SK-N-SH (cell line): ENCODE measurements at regions not wholly inside any gene's neighbourhood (a gene's known extent, or its start where the extent isn't known, plus 50 kb on each side); places are given as distances from the start of the nearest gene placed in this dataset.

Source experiments
- CTCF ChIA-PET: fragments of 300-600, 350-600 bp; formaldehyde crosslinking; extraction: SDS; loops from one replicate; lab custom pipeline; 2021; lab: Yijun Ruan, JAX
- POLR2A ChIA-PET: fragments of 350-600 bp; sonication (Branson Sonifier 250); formaldehyde crosslinking; extraction: SDS; loops from one replicate; lab custom pipeline; 2020; ENCODE audit warnings: antibody characterized with exemption, inconsistent platforms; lab: Yijun Ruan, JAX
- DNase-seq: peaks from one replicate; pipeline ENCODE4 v3.0.0; 2012
- H2AFZ ChIP-seq: fragments of 200-600 bp; sonication (generic); 2 replicates; pipeline ENCODE4 v1.8.1; 2016; ENCODE audit warnings: antibody characterized with exemption, mild to moderate bottlenecking, low read depth
- H3F3A ChIP-seq: fragments of 200-600 bp; sonication (generic); replicated peaks from 2 replicates; pipeline ENCODE3; 2016; ENCODE audit warnings: antibody characterized with exemption, mild to moderate bottlenecking; ENCODE audit not compliant: insufficient read depth
- H3K27ac ChIP-seq, 2 experiments: fragments of 200-500 bp in 1 of 2; fragments of 200-600 bp in 1 of 2; sonication (Bioruptor generic) in 1 of 2; sonication (generic), shearing (Covaris generic) in 1 of 2; 2 replicates each; pipeline versions ENCODE4 v1.5.1 to v1.6.1; 2014 to 2016; ENCODE audit warnings: low read depth in 2 of 2, inconsistent platforms in 1 of 2, low read length in 1 of 2, mild to moderate bottlenecking in 1 of 2, mixed read lengths in 1 of 2
- H3K27me3 ChIP-seq: fragments of 200-600 bp; sonication (generic), shearing (Covaris generic); 2 replicates; pipeline ENCODE4 v1.6.1; 2016; ENCODE audit warnings: mixed run types; ENCODE audit not compliant: insufficient read depth
- H3K36me3 ChIP-seq, 2 experiments: fragments of 200-500 bp in 1 of 2; fragments of 200-600 bp in 1 of 2; sonication (Bioruptor generic) in 1 of 2; sonication (generic) in 1 of 2; replicated peaks in 1 of 2; 2 replicates each; pipeline versions ENCODE3 to v1.5.1; 2014 to 2016; ENCODE audit warnings: low read length in 1 of 2, mild to moderate bottlenecking in 1 of 2; ENCODE audit not compliant: insufficient read depth in 2 of 2, control insufficient read depth in 1 of 2
- H3K4me1 ChIP-seq, 2 experiments: fragments of 200-500 bp in 1 of 2; fragments of 200-600 bp in 1 of 2; sonication (Bioruptor generic) in 1 of 2; sonication (generic), shearing (Covaris generic) in 1 of 2; 2 replicates each; pipeline versions ENCODE4 v1.5.1 to v1.6.1; 2014 to 2016; ENCODE audit warnings: low read depth in 1 of 2, low read length in 1 of 2, mixed run types in 1 of 2; ENCODE audit not compliant: insufficient read depth in 2 of 2, control insufficient read depth in 1 of 2
- H3K4me2 ChIP-seq: fragments of 200-600 bp; sonication (generic), shearing (Covaris generic); 2 replicates; pipeline ENCODE4 v1.6.1; 2017; ENCODE audit warnings: mixed run types
- H3K4me3 ChIP-seq, 2 experiments: fragments of 200-500 bp in 1 of 2; fragments of 200-600 bp in 1 of 2; sonication (Bioruptor generic) in 1 of 2; sonication (generic), shearing (Covaris generic) in 1 of 2; 2 replicates each; pipeline versions ENCODE4 v1.5.1 to v1.8.1; 2014 to 2016; ENCODE audit warnings: low read depth in 2 of 2, inconsistent platforms in 1 of 2, low read length in 1 of 2, mild to moderate bottlenecking in 1 of 2, mixed read lengths in 1 of 2, moderate library complexity in 1 of 2
- H3K79me2 ChIP-seq: fragments of 200-600 bp; sonication (generic); 2 replicates; pipeline ENCODE4 v1.8.1; 2017; ENCODE audit warnings: mild to moderate bottlenecking; ENCODE audit not compliant: insufficient read depth
- H3K9ac ChIP-seq: fragments of 200-600 bp; sonication (generic); 2 replicates; pipeline ENCODE4 v1.6.1; 2017; ENCODE audit warnings: mixed run types
- H3K9me2 ChIP-seq: fragments of 200-600 bp; sonication (generic); 2 replicates; pipeline ENCODE4 v1.6.1; 2017; ENCODE audit warnings: mixed run types
- H3K9me3 ChIP-seq: fragments of 200-600 bp; sonication (generic); 2 replicates; pipeline ENCODE4 v1.6.1; 2017; ENCODE audit warnings: mixed run types, mild to moderate bottlenecking, moderate library complexity
- H4K20me1 ChIP-seq: fragments of 200-600 bp; sonication (generic); 2 replicates; pipeline ENCODE4 v1.6.1; 2017; ENCODE audit warnings: mild to moderate bottlenecking, mixed run types; ENCODE audit not compliant: insufficient read depth
- CHD2 ChIP-seq: fragments of 150-350 bp; IDR thresholded peaks from 2 replicates; pipeline ENCODE4 v1.6.1; 2018; ENCODE audit warnings: low read length; ENCODE audit not compliant: partially characterized antibody
- ELF1 ChIP-seq: IDR thresholded peaks from 2 replicates; pipeline ENCODE4 v1.4.0; 2012
- EP300 ChIP-seq, 2 experiments: IDR thresholded peaks; 2 replicates each; pipeline versions ENCODE4 v1.4.0 to v1.6.1; 2012; ENCODE audit warnings: borderline replicate concordance in 1 of 2, low read depth in 1 of 2, low read length in 1 of 2
- FOXJ3 ChIP-seq: sonication (generic); formaldehyde crosslinking; IDR thresholded peaks from 2 replicates; pipeline ENCODE4 v1.5.1; 2020; ENCODE audit warnings: mild to moderate bottlenecking, missing genetic modification reagents
- FOXM1 ChIP-seq: IDR thresholded peaks from 2 replicates; pipeline ENCODE4 v1.4.0; 2012; ENCODE audit warnings: low read depth, mild to moderate bottlenecking
- GATA2 ChIP-seq: sonication (generic); formaldehyde crosslinking; IDR thresholded peaks from 2 replicates; pipeline ENCODE4 v1.5.0; 2020; ENCODE audit warnings: mild to moderate bottlenecking, missing genetic modification reagents
- JUND ChIP-seq: IDR thresholded peaks from 2 replicates; pipeline ENCODE4 v1.4.0; 2012
- MEF2A ChIP-seq: IDR thresholded peaks from 2 replicates; pipeline ENCODE4 v1.4.0; 2012; ENCODE audit warnings: low read depth, borderline replicate concordance
- MXI1 ChIP-seq: IDR thresholded peaks from 2 replicates; pipeline ENCODE4 v1.6.1; 2012; ENCODE audit warnings: mild to moderate bottlenecking, low read depth, low read length, improper control_type of control experiment
- NFIC ChIP-seq: IDR thresholded peaks from 2 replicates; pipeline ENCODE4 v1.4.0; 2012; ENCODE audit warnings: borderline replicate concordance
- NRF1 ChIP-seq: IDR thresholded peaks from 2 replicates; pipeline ENCODE4 v1.6.1; 2012; ENCODE audit warnings: low read depth, mild to moderate bottlenecking, low read length
- PBX3 ChIP-seq: IDR thresholded peaks from 2 replicates; pipeline ENCODE4; 2012
- POLR2AphosphoS5 ChIP-seq: IDR thresholded peaks from 2 replicates; pipeline ENCODE4 v1.6.1; 2012; ENCODE audit warnings: low read depth, low read length
- RAD21 ChIP-seq: IDR thresholded peaks from 2 replicates; pipeline ENCODE4 v1.6.1; 2012; ENCODE audit warnings: mild to moderate bottlenecking, low read length
- RCOR1 ChIP-seq: fragments of 150-350 bp; IDR thresholded peaks from 2 replicates; pipeline ENCODE4 v1.6.1; 2017; ENCODE audit warnings: antibody characterized with exemption, low read length
- RFX5 ChIP-seq: IDR thresholded peaks from 2 replicates; pipeline ENCODE4 v1.6.1; 2012; ENCODE audit warnings: mild to moderate bottlenecking, improper control_type of control experiment, low read length
- RXRA ChIP-seq: IDR thresholded peaks from 2 replicates; pipeline ENCODE4 v1.4.0; 2012; ENCODE audit warnings: low read depth, mild to moderate bottlenecking, borderline replicate concordance
- SIN3A ChIP-seq: IDR thresholded peaks from 2 replicates; pipeline ENCODE4 v1.6.1; 2012; ENCODE audit warnings: low read depth, mild to moderate bottlenecking, low read length, moderate library complexity, borderline replicate concordance
- USF1 ChIP-seq: IDR thresholded peaks from 2 replicates; pipeline ENCODE4 v1.4.0; 2012; ENCODE audit warnings: low read depth, borderline replicate concordance
- WGBS: methylation state at CpG from one replicate; pipeline ENCODE4 v1.1.6; 2017; ENCODE audit warnings: low lambda C conversion rate; 5-methylcytosine and 5-hydroxymethylcytosine counted together
- TF ChIP-seq, protein P1 (sequence below): fragments of 150-350 bp; IDR thresholded peaks from 2 replicates; pipeline ENCODE4 v1.6.1; 2016; ENCODE audit warnings: mild to moderate bottlenecking, low read depth, low read length

DNA sequence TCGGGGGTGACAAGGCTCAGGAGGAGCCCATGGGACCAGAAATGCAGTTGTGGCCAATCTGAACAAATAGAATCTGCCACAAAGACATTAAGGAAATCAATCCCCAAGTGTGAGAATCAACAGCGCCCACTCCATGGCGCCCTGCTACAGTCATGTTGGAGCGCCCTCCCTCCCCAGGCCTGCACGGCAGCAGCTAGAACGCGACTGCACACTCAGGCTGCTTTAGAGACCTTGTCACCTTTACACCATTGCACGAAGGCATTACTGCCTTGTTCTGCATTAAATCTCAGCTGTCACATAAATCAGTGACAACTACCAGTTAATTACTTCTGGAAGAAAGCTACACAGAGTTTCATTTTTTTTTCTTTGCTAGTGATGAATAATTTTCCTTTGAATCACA, 98.7 kb upstream of the SPIN1 start:
- H3K27ac ChIP-seq: no peak overlapping the region
- CTCF ChIA-PET: no interaction called here
- no peaks in the 10 kb centered on the region for H3F3A ChIP-seq
- H3K4me3 ChIP-seq: no peak overlapping the region
- H3K9ac ChIP-seq: no peak overlapping the region
- no peak overlapping the region for H3K4me2 ChIP-seq
- no peaks in the 10 kb centered on the region for H3K27me3 ChIP-seq
- H3K9me2 ChIP-seq: no peaks in the 10 kb centered on the region
- 68% methylated on average over 8 of the region's 8 CpGs for WGBS
- H3K9me3 ChIP-seq: no peaks in the 10 kb centered on the region
- no peak for DNase-seq
- POLR2A ChIA-PET: no interaction called here
- H4K20me1 ChIP-seq: no peaks in the 10 kb centered on the region
- H2AFZ ChIP-seq: no peak overlapping the region
- no peaks in the 10 kb centered on the region for H3K79me2 ChIP-seq
- H3K4me1 ChIP-seq: peaks cover 0 to 10% of the 10 kb centered on the region in 2 experiments; a peak in 1 of 4 replicates
- no peaks in the 10 kb centered on the region for H3K36me3 ChIP-seq
- TF ChIP-seq MXI1 (no peak), RCOR1 (no peak), JUND (no peak), POLR2AphosphoS5 (no peak), ELF1 (no peak), RXRA (no peak), RAD21 (no peak), NRF1 (no peak), PBX3 (no peak), GATA2 (CRISPR knock-in tag) (no peak)

DNA sequence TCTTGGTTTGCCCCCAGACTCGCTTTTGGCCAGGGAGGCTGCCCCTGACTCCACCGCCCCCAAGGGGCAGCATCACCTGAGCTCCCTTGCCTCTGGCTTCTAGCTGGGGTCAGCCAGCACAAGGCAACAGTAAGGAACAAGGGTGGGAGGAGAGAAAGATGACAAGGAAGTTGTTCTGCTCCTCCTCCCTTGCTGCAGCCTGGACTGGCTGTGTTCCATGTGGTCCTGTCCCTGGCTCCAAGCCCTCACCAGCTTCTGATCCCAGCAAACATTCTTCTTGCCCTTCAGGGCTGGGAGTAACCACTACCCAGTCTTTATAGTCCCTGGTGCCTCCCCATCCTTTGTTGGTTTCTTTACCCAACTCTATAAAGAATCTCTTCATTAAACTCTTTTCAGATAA, 100.3 kb upstream of the SPIN1 start:
- Histone ChIP-seq H3K9ac (no peak overlapping the region), H3K9me2 (no peaks in the 10 kb centered on the region), H3K4me1 (peaks cover 0 to 10% of the 10 kb centered on the region in 2 experiments; a peak in 1 of 4 replicates), H4K20me1 (no peaks in the 10 kb centered on the region), H3K9me3 (no peaks in the 10 kb centered on the region), H3K4me2 (no peak overlapping the region), H3K79me2 (no peaks in the 10 kb centered on the region), H3F3A (no peaks in the 10 kb centered on the region), H3K36me3 (no peaks in the 10 kb centered on the region), H3K27ac (no peak overlapping the region), H3K4me3 (no peak overlapping the region), H2AFZ (no peak overlapping the region), H3K27me3 (no peaks in the 10 kb centered on the region)
- TF ChIP-seq JUND (no peak), RFX5 (no peak), EP300 (IDR thresholded peaks at IDR 0.05; ENCODE audit: borderline replicate concordance in 1 of 2, low read depth in 1 of 2, low read length in 1 of 2) (no peak), CHD2 (no peak), RCOR1 (no peak), RAD21 (no peak), MEF2A (no peak), RXRA (no peak), MXI1 (no peak), FOXM1 (no peak), GATA2 (CRISPR knock-in tag) (no peak), NFIC (no peak), USF1 (no peak), FOXJ3 (no peak), SIN3A (no peak)
- TF ChIP-seq, protein P1, sequence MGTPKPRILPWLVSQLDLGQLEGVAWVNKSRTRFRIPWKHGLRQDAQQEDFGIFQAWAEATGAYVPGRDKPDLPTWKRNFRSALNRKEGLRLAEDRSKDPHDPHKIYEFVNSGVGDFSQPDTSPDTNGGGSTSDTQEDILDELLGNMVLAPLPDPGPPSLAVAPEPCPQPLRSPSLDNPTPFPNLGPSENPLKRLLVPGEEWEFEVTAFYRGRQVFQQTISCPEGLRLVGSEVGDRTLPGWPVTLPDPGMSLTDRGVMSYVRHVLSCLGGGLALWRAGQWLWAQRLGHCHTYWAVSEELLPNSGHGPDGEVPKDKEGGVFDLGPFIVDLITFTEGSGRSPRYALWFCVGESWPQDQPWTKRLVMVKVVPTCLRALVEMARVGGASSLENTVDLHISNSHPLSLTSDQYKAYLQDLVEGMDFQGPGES: no peak
- ChIA-PET POLR2A (no interaction called here), CTCF (interaction anchor here (0.9 kb wide), 1 partner anchor 111 kb away, joined by 3 read pairs; no protein-coding TSS in a partner anchor)
- DNase-seq: no peak
- 25% methylated on average over 2 of the region's 2 CpGs for WGBS
